ENCODE measurements at regions not wholly inside any gene's neighbourhood (a gene's known extent, or its start where the extent isn't known, plus 50 kb on each side); places are given as distances from the start of the nearest gene placed in this dataset.

- no TSS peak for BruUV-seq (replicated peaks)
- Histone ChIP-seq H2AFZ (ENCODE audit: low read length) (no peak overlapping the region), H3K9ac (ENCODE audit: insufficient read depth, low read depth, low read length) (no peak overlapping the region), H3K79me2 (ENCODE audit: insufficient read depth, low read length) (no peaks in the 10 kb centered on the region), H3K9me3 (ENCODE audit: low read length) (peaks cover 58% of the 10 kb centered on the region), H4K20me1 (ENCODE audit: insufficient read depth, low read length) (no peaks in the 10 kb centered on the region), H3K4me3 (replicated peaks in 1 of 3; ENCODE audit: insufficient read depth in 1 of 3, low read depth in 2 of 3, low read length in 3 of 3) (no peak overlapping the region), H3K4me1 (ENCODE audit: insufficient read depth, low read length) (no peaks in the 10 kb centered on the region), H3K27ac (ENCODE audit: extremely low read length, insufficient read depth, low read length) (no peak overlapping the region), H3K36me3 (replicated peaks in 1 of 2; ENCODE audit: control insufficient read depth in 1 of 2, insufficient read depth in 2 of 2, low read length in 2 of 2) (no peaks in the 10 kb centered on the region), H3K4me2 (ENCODE audit: low read depth, low read length) (no peak overlapping the region), H3K27me3 (ENCODE audit: control insufficient read depth in 1 of 2, insufficient read depth in 2 of 2, low read length in 2 of 2) (no peaks in the 10 kb centered on the region)
- intact Hi-C loops (cut with micrococcal nuclease; ENCODE audit: unreplicated experiment) (no loop called here), in situ Hi-C loops (cut with HindIII; ENCODE audit: extremely low pct_ligation_motif_present, low pct_unique_long_range_greater_than_20kb) (no loop called here)
- ATAC-seq (no peak), FAIRE-seq (no peak), DNase-seq (ENCODE audit: low spot score) (no peak)
- TF ChIP-seq ZNF431 (CRISPR knock-in tag; IDR thresholded peaks at IDR 0.05; ENCODE audit: borderline replicate concordance, low read depth) (no peak), NR0B2 (CRISPR knock-in tag; IDR thresholded peaks at IDR 0.05) (no peak), THAP9 (CRISPR knock-in tag; IDR thresholded peaks at IDR 0.05; ENCODE audit: borderline replicate concordance) (no peak), TAF1 (CRISPR knock-in tag; IDR thresholded peaks at IDR 0.05) (no peak), SYNCRIP (IDR thresholded peaks at IDR 0.05; ENCODE audit: insufficient read depth, low read depth, low read length) (no peak), NR2C2 (CRISPR knock-in tag; IDR thresholded peaks at IDR 0.05; ENCODE audit: borderline replicate concordance) (no peak), ZC3H4 (CRISPR knock-in tag; IDR thresholded peaks at IDR 0.05; ENCODE audit: borderline replicate concordance) (no peak), HOXA5 (CRISPR knock-in tag; IDR thresholded peaks at IDR 0.05) (no peak), KMT2A (CRISPR knock-in tag; IDR thresholded peaks at IDR 0.05) (no peak)
- POLR2A ChIA-PET: no interaction called here
- 85% methylated on average over 1 of the region's 1 CpG for WGBS (ENCODE audit: low lambda C conversion rate)
- CTCF ChIA-PET (ENCODE audit: low intra/inter-chr PET ratio, low total read pairs): no interaction called here
These were observed 1234.6 kb upstream of the ADGRL2 start for GRCh38 chr1:80566123-80566522.

All from HepG2 (cell line).